HCT116 (cell line): ENCODE measurements at regions not wholly inside any gene's neighbourhood (a gene's known extent, or its start where the extent isn't known, plus 50 kb on each side); places are given as distances from the start of the nearest gene placed in this dataset.

ENCODE experiments used
- ATAC-seq: fragments of 200-7000 bp; cut with Tn5 transposase; 2 replicates; pipeline ENCODE4 v1.9.1; 2020; ENCODE audit warnings: mild to moderate bottlenecking, moderate library complexity
- BruUV-seq: library from RNA; stranded (reverse); fragments of 400-500 nt; replicated peaks from 2 replicates; lab custom pipeline; 2021; lab: Mats Ljungman, UMichigan
- CTCF ChIA-PET: fragments of 300-600 bp; sonication (Branson Sonifier 250); formaldehyde crosslinking; loops from one replicate; lab custom pipeline; 2021; ENCODE audit warnings: antibody characterized with exemption; lab: Charles Lee
- POLR2A ChIA-PET: fragments of 300-600, 350-600 bp; sonication (Branson Sonifier 250); formaldehyde crosslinking; loops from one replicate; lab custom pipeline; 2021; ENCODE audit warnings: antibody characterized with exemption; lab: Charles Lee
- RAD21 ChIA-PET, 2 experiments: fragments of 300-600 bp; sonication (Branson Sonifier 250); formaldehyde crosslinking; loops; one replicate each; lab custom pipeline; 2023; ENCODE audit warnings: low total read pairs in 2 of 2; ENCODE audit not compliant: uncharacterized antibody in 2 of 2, unreplicated experiment in 2 of 2, low non-redundant PET in 1 of 2; lab: Charles Lee
- DNase-seq: peaks from one replicate; pipeline ENCODE4 v3.0.0-alpha.2; 2010; ENCODE audit warnings: low read depth, low spot score
- H2AFZ ChIP-seq: fragments of 200-600 bp; shearing (Covaris generic), sonication (generic); 2 replicates; pipeline ENCODE4 v1.6.1; 2017; ENCODE audit warnings: low read depth, mixed run types, mixed read lengths, antibody characterized with exemption, low read length; ENCODE audit not compliant: poor library complexity, severe bottlenecking
- H3K27ac ChIP-seq: 2 replicates; pipeline ENCODE4 v1.5.1; 2012; ENCODE audit warnings: low read depth, low read length
- H3K27me3 ChIP-seq: fragments of 200-600 bp; sonication (generic); 2 replicates; pipeline ENCODE4 v1.6.1; 2016; ENCODE audit warnings: mixed run types, low read length, mixed read lengths; ENCODE audit not compliant: insufficient read depth
- H3K36me3 ChIP-seq, 2 experiments: fragments of 200-500 bp in 1 of 2; fragments of 200-600 bp in 1 of 2; sonication (Bioruptor generic) in 1 of 2; sonication (generic) in 1 of 2; 2 replicates each; pipeline versions ENCODE4 v1.5.1 to v1.6.1; 2014 to 2016; ENCODE audit warnings: low read length in 2 of 2, inconsistent platforms in 1 of 2, mixed read lengths in 1 of 2, mixed run types in 1 of 2; ENCODE audit not compliant: insufficient read depth in 2 of 2, control insufficient read depth in 1 of 2
- H3K4me1 ChIP-seq, 2 experiments: fragments of 200-600 bp in 1 of 2; sonication (generic) in 1 of 2; 2 replicates each; pipeline versions ENCODE4 v1.5.1 to v1.6.1; 2012 to 2017; ENCODE audit warnings: low read length in 2 of 2, inconsistent platforms in 1 of 2, mild to moderate bottlenecking in 1 of 2, mixed read lengths in 1 of 2, mixed run types in 1 of 2, moderate library complexity in 1 of 2; ENCODE audit not compliant: insufficient read depth in 2 of 2, control insufficient read depth in 1 of 2
- H3K4me2 ChIP-seq: fragments of 200-600 bp; sonication (generic); 2 replicates; pipeline ENCODE4 v1.6.1; 2017; ENCODE audit warnings: mixed run types, low read length, mixed read lengths
- H3K4me3 ChIP-seq, 2 experiments: fragments of 200-600 bp in 1 of 2; sonication (generic) in 1 of 2; replicated peaks in 1 of 2; 2 replicates each; pipeline ENCODE4 v1.5.1; 2011 to 2016; ENCODE audit warnings: low read length in 2 of 2, control low read depth in 1 of 2, low read depth in 1 of 2, mild to moderate bottlenecking in 1 of 2, mixed read lengths in 1 of 2, mixed run types in 1 of 2
- H3K79me2 ChIP-seq: fragments of 200-600 bp; sonication (generic); 2 replicates; pipeline ENCODE4 v1.6.1; 2017; ENCODE audit warnings: mild to moderate bottlenecking, mixed run types, low read length, moderate library complexity, mixed read lengths; ENCODE audit not compliant: insufficient read depth
- H3K9ac ChIP-seq: fragments of 200-600 bp; sonication (generic); 2 replicates; pipeline ENCODE4 v1.6.1; 2016; ENCODE audit warnings: low read length, mixed read lengths
- H3K9me2 ChIP-seq: fragments of 200-600 bp; sonication (generic), shearing (Covaris generic); 2 replicates; pipeline ENCODE4 v1.6.1; 2017; ENCODE audit warnings: mixed run types, mild to moderate bottlenecking, moderate library complexity; ENCODE audit not compliant: insufficient read depth
- H3K9me3 ChIP-seq, 2 experiments: fragments of 200-500 bp in 1 of 2; fragments of 200-600 bp in 1 of 2; sonication (Bioruptor generic) in 1 of 2; sonication (generic) in 1 of 2; 2 replicates each; pipeline ENCODE4 v1.6.1; 2014 to 2017; ENCODE audit warnings: low read length in 2 of 2, mixed read lengths in 2 of 2, inconsistent platforms in 1 of 2, low read depth in 1 of 2, mild to moderate bottlenecking in 1 of 2, mixed run types in 1 of 2, moderate library complexity in 1 of 2; ENCODE audit not compliant: control insufficient read depth in 1 of 2, insufficient read depth in 1 of 2
- H4K20me1 ChIP-seq: fragments of 200-600 bp; sonication (generic), shearing (Covaris generic); 2 replicates; pipeline ENCODE4 v1.6.1; 2017; ENCODE audit warnings: mixed run types, mild to moderate bottlenecking, moderate library complexity; ENCODE audit not compliant: insufficient read depth
- CBX3 ChIP-seq: IDR thresholded peaks from 2 replicates; pipeline ENCODE4 v1.6.1; 2012; ENCODE audit warnings: low read depth
- CEBPB ChIP-seq: IDR thresholded peaks from 2 replicates; pipeline ENCODE4 v1.6.1; 2012; ENCODE audit warnings: low read depth
- CTCF ChIP-seq, 3 experiments: fragments of 200-600 bp in 1 of 3; sonication (generic) in 1 of 3; IDR thresholded peaks in 2 of 3; conservative IDR thresholded peaks in 1 of 3; 2 replicates each; pipeline ENCODE4 v1.5.1; 2012 to 2017; ENCODE audit warnings: low read depth in 2 of 3, low read length in 2 of 3, antibody characterized with exemption in 1 of 3, borderline replicate concordance in 1 of 3, control low read depth in 1 of 3, mild to moderate bottlenecking in 1 of 3, mixed read lengths in 1 of 3, mixed run types in 1 of 3, moderate library complexity in 1 of 3; ENCODE audit not compliant: insufficient read depth in 1 of 3
- EGR1 ChIP-seq: IDR thresholded peaks from 2 replicates; pipeline ENCODE4 v1.6.1; 2012; ENCODE audit warnings: low read depth
- ELF1 ChIP-seq: IDR thresholded peaks from 2 replicates; pipeline ENCODE4 v1.6.1; 2012; ENCODE audit warnings: low read depth, borderline replicate concordance
- EZH2 ChIP-seq: fragments of 200-600 bp; sonication (generic); IDR thresholded peaks from 2 replicates; pipeline ENCODE4 v1.6.1; 2017; ENCODE audit warnings: antibody characterized with exemption, mixed run types
- EZH2phosphoT487 ChIP-seq: fragments of 200-600 bp; IDR thresholded peaks from 2 replicates; pipeline ENCODE4 v1.6.1; 2018; ENCODE audit warnings: antibody characterized with exemption, borderline replicate concordance
- FOSL1 ChIP-seq: IDR thresholded peaks from 2 replicates; pipeline ENCODE4 v1.6.1; 2012; ENCODE audit warnings: low read depth
- JUND ChIP-seq: IDR thresholded peaks from 2 replicates; pipeline ENCODE4 v1.6.1; 2012
- POLR2A ChIP-seq: IDR thresholded peaks from 2 replicates; pipeline ENCODE4 v1.7.0; 2011; ENCODE audit warnings: borderline replicate concordance; ENCODE audit not compliant: insufficient read depth, insufficient read length; ENCODE audit errors: extremely low read depth
- POLR2AphosphoS5 ChIP-seq: IDR thresholded peaks from 2 replicates; pipeline ENCODE4 v1.6.1; 2011; ENCODE audit warnings: mild to moderate bottlenecking, low read depth, low read length, moderate library complexity
- REST ChIP-seq: IDR thresholded peaks from 2 replicates; pipeline ENCODE4 v1.6.1; 2012; ENCODE audit warnings: low read depth
- SIN3A ChIP-seq: IDR thresholded peaks from 2 replicates; pipeline ENCODE4 v1.6.1; 2012; ENCODE audit warnings: low read depth
- SP1 ChIP-seq: IDR thresholded peaks from 2 replicates; pipeline ENCODE4 v1.6.1; 2012; ENCODE audit warnings: low read depth
- TCF7L2 ChIP-seq: IDR thresholded peaks from 2 replicates; pipeline ENCODE4 v1.7.0; 2011; ENCODE audit warnings: borderline replicate concordance, inconsistent platforms; ENCODE audit not compliant: insufficient read depth, insufficient read length; ENCODE audit errors: extremely low read depth
- YY1 ChIP-seq: IDR thresholded peaks from 2 replicates; pipeline ENCODE4 v1.6.1; 2011; ENCODE audit warnings: low read length, low read depth, moderate library complexity, mild to moderate bottlenecking; ENCODE audit not compliant: insufficient replicate concordance; ENCODE audit errors: extremely low read depth
- ZFX ChIP-seq: fragments of 450-650 bp; IDR thresholded peaks from 2 replicates; pipeline ENCODE4 v1.6.1; 2017
- ZNF274 ChIP-seq: fragments of 200-500 bp; sonication (Bioruptor generic); IDR thresholded peaks from 2 replicates; pipeline ENCODE4 v1.6.1; 2014; ENCODE audit warnings: mild to moderate bottlenecking, low read depth, low read length, inconsistent platforms
- intact Hi-C: fragments of 100-400 bp; cut with micrococcal nuclease; formaldehyde crosslinking; loops from 2 replicates; pipeline ENCODE4 v1.10.0; 2022
- TF ChIP-seq, protein P1 (sequence below): IDR thresholded peaks from 2 replicates; pipeline ENCODE4 v1.6.1; 2011; ENCODE audit warnings: mild to moderate bottlenecking, low read length, moderate library complexity; ENCODE audit not compliant: insufficient replicate concordance; ENCODE audit errors: extremely low read depth

DNA sequence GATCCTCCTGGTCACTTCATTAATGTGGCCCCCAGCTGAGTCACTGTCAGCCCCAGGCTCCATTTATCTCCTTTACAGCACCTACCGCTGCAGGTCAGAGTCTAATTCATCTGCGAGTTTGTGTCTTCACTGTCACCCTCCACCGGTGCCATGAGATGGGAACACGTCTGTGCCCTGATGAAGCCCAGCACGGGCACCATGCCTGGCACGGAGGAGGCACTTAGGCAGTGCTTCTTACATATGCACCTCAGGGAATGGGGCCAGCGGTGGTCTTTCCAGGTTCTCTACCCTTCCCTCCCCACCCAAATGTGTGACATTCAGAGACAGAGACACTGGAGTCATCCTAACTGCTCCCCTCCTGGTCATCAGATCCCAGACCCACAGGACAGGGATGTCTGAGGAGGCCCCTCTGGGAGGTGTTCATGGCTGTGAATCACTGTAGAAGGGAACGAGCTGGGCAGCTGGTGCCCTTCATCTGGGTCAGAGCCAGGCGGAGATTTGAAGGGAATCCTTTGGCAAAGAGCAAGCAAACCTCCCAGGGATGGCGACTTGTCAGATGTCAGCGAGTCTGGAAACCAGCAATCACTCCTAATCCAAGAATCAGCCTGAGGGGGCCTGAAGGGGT lies 364.6 kb downstream of the PREX1 start:
- Histone ChIP-seq H3K4me1 (no peaks in the 10 kb centered on the region), H3K4me2 (no peak overlapping the region), H3K27ac (no peak overlapping the region), H4K20me1 (no peaks in the 10 kb centered on the region), H3K36me3 (no peaks in the 10 kb centered on the region), H2AFZ (no peak overlapping the region), H3K9ac (no peak overlapping the region), H3K9me2 (0 out of 2 replicates have a peak, but pooled peaks cover 3% of the 10 kb centered on the region), H3K9me3 (no peaks in the 10 kb centered on the region), H3K27me3 (peaks cover 14% of the 10 kb centered on the region; the same call in 1 of the 2 replicates), H3K4me3 (no peak overlapping the region), H3K79me2 (no peaks in the 10 kb centered on the region)
- TF ChIP-seq ELF1 (no peak), SIN3A (no peak), FOSL1 (no peak), CTCF (IDR thresholded peaks at IDR 0.05 in 2 of 3, conservative IDR thresholded peaks at IDR 0.05 in 1 of 3; ENCODE audit: borderline replicate concordance in 1 of 3, insufficient read depth in 1 of 3, low read depth in 2 of 3, low read length in 2 of 3) (no peak), EZH2 (no peak), EZH2phosphoT487 (no peak), YY1 (no peak), SP1 (no peak), CEBPB (no peak), EGR1 (no peak), TCF7L2 (no peak), CBX3 (no peak), ZNF274 (no peak), POLR2AphosphoS5 (no peak), POLR2A (no peak), JUND (no peak), ZFX (no peak), REST (no peak)
- TF ChIP-seq, protein P1, sequence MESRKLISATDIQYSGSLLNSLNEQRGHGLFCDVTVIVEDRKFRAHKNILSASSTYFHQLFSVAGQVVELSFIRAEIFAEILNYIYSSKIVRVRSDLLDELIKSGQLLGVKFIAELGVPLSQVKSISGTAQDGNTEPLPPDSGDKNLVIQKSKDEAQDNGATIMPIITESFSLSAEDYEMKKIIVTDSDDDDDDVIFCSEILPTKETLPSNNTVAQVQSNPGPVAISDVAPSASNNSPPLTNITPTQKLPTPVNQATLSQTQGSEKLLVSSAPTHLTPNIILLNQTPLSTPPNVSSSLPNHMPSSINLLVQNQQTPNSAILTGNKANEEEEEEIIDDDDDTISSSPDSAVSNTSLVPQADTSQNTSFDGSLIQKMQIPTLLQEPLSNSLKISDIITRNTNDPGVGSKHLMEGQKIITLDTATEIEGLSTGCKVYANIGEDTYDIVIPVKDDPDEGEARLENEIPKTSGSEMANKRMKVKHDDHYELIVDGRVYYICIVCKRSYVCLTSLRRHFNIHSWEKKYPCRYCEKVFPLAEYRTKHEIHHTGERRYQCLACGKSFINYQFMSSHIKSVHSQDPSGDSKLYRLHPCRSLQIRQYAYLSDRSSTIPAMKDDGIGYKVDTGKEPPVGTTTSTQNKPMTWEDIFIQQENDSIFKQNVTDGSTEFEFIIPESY, result no peak
- ChIA-PET POLR2A (no interaction called here), RAD21 (no interaction called here), CTCF (no interaction called here)
- BruUV-seq, result no TSS peak
- intact Hi-C loops, result no loop called here
- no peak for ATAC-seq
- no peak for DNase-seq
